Fibroblast of the aortic adventitia (primary cell): ENCODE measurements at regions not wholly inside any gene's neighbourhood (a gene's known extent, or its start where the extent isn't known, plus 50 kb on each side); places are given as distances from the start of the nearest gene placed in this dataset.

Experiments
- DNase-seq: peaks from one replicate; pipeline ENCODE4 v3.0.0-alpha.2; 2010; ENCODE audit warnings: low read depth
- H3K4me3 ChIP-seq: 2 replicates; pipeline ENCODE4 v1.5.1; 2011; ENCODE audit warnings: low read depth, mild to moderate bottlenecking, control low read depth, low read length, moderate library complexity
- TF ChIP-seq, protein P1 (sequence below): IDR thresholded peaks from 2 replicates; pipeline ENCODE4 v1.5.1; 2011; ENCODE audit warnings: mild to moderate bottlenecking, low read length, control low read depth, inconsistent platforms; ENCODE audit not compliant: insufficient read depth

DNA sequence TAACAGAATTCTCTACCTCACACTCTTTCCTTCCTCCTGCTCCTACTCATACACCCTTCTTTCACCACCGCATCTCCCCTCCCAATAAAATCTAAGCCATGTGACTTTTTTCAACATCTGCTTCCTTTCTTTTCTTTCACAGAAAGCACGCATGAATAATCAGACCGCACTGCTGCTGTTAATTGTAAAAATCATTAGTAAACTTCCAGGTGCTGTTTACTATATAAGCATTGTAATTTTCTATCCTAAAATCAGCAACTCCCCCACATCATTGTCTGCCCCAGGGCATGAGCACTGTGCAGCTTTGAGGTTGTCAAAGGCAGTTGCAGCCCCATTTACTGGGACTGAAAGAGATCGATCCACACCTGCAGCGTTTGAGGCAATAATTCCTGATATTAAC lies 782.6 kb upstream of the ID2 start:
- no peak overlapping the region for H3K4me3 ChIP-seq
- DNase-seq = no peak
- TF ChIP-seq, protein P1, sequence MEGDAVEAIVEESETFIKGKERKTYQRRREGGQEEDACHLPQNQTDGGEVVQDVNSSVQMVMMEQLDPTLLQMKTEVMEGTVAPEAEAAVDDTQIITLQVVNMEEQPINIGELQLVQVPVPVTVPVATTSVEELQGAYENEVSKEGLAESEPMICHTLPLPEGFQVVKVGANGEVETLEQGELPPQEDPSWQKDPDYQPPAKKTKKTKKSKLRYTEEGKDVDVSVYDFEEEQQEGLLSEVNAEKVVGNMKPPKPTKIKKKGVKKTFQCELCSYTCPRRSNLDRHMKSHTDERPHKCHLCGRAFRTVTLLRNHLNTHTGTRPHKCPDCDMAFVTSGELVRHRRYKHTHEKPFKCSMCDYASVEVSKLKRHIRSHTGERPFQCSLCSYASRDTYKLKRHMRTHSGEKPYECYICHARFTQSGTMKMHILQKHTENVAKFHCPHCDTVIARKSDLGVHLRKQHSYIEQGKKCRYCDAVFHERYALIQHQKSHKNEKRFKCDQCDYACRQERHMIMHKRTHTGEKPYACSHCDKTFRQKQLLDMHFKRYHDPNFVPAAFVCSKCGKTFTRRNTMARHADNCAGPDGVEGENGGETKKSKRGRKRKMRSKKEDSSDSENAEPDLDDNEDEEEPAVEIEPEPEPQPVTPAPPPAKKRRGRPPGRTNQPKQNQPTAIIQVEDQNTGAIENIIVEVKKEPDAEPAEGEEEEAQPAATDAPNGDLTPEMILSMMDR = no peak

DNA sequence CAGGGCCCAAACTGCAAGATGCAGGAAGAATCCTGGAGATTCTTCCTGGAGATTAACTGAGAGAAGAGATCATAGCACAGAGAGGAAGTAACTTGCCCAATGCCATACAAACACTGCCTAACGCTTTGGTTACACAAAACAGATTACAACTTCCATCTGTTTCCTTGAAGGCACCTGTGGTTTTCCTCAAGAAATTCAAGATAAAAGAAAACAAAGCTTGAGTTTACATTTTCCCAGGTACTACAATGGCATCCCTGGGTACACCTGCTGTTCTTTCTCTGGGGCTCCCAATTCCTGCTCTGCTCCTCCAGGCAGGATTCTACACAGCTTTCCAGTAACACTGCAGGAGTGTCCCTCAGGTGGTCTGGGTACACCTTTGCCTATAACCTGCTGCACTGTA lies 781.9 kb upstream of the ID2 start:
- H3K4me3 ChIP-seq = no peak overlapping the region
- TF ChIP-seq, protein P1 = no peak

DNA sequence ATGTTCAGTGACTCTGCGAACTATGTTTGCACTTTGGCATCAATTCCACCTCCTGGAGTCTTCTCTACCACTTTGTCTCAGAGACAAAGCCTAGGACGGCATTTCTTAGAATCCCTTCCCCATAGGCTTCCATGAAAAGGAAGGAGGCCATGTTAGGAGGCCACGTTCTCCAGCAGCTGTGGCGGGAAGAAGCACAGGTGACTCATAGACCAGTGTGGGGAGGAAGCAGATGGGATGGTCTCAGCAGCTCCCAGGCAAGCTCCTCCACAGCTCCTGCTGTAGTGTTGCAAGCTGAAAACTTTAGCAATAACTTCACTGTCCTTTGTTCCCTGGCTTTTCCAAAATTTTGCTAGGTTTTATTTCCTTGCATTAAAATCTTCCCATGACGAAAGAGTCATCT lies 781.3 kb upstream of the ID2 start:
- TF ChIP-seq, protein P1 = no peak
- no peak overlapping the region for H3K4me3 ChIP-seq
- DNase-seq = no peak

More for the DNA sequence above, 781.9 kb upstream of the ID2 start:
- DNase-seq = no peak

DNA sequence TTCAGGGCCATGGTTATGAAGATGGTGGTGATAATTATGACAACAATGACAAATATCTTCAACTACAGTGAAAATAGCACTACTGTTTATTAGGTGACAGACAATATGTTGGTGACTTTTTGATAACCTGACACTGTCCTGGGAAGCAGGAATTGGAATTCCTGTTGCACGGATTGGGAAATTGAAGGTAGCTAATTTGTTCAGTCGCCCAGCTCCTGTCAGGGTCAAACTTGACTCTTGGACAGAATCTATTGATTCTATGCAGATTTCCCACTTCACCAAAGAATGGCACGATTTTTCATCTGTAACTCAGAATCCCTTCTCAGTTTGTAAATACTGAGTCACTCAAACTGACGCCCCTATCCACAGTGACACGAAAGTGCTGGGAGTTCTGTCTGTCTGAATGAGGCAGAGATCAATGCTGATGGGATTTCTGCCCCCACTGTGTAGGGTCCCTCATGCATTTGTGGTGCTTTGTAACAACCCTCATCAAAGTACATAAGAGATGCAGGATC lies 779.5 kb upstream of the ID2 start:
- no peak for DNase-seq
- no peak overlapping the region for H3K4me3 ChIP-seq
- TF ChIP-seq, protein P1 = no peak

DNA sequence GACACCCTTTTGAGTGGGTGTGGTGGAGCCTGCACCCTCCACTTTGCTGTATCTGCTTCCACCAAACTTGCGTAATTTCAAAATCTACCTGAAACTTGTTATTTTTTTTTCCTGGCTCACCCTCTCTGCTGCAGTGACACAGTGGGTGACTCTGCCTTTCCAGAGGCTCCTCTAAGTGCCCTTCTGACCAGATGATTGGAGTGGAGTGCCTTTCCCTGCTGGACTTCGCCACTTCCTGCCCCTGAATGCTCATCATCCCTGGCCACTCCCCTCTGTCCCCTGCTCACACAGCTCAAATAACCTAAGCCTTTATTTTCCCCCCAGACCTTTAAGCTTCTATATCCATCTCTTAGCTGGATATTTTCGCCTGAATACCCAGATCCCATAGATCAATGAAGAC lies 777.5 kb upstream of the ID2 start:
- H3K4me3 ChIP-seq = no peak overlapping the region
- TF ChIP-seq, protein P1 = no peak
- no peak for DNase-seq

DNA sequence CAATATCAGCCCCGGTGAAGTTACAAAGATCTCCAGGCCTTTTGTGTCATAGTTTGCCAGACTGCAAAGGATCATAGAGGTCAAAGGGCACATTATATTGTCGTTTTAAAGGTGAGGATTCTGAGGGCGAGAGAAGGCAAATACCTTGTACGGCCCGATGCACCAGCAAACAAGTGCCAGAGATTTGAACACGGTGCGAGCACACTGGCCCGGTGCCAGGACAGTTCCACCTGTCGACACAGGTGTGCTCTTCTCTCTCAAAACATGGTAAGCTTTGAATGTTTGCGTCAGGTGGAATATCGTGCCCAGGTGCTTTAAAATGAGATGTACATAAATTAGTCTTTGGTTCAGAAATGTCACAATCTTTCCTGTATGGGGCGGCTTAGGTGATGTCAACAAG lies 776.1 kb upstream of the ID2 start:
- no peak for DNase-seq
- TF ChIP-seq, protein P1 = no peak
- H3K4me3 ChIP-seq = no peak overlapping the region

DNA sequence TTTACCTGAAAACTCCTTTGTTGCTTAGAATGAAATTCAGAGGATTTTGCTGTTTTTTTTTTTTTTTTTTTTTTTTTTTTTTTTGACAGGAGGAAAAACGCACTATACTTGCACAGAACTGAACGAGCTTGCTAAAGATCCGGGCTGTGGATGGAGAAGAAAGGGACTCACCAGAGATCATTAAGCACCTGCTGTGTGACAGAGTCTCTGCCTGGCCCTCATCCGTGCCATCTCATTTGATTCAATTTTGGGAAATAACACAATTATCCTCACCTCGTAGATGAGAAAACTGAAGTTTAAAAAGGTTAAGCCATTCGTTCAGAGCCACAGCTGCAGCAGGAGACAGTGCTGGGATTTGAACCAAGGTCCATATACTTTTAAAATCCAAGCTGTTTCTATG lies 775.4 kb upstream of the ID2 start:
- no peak for DNase-seq
- TF ChIP-seq, protein P1 = no peak
- H3K4me3 ChIP-seq = no peak overlapping the region
